ENCODE measurements at regions not wholly inside any gene's neighbourhood (a gene's known extent, or its start where the extent isn't known, plus 50 kb on each side); places are given as distances from the start of the nearest gene placed in this dataset.

DNA sequence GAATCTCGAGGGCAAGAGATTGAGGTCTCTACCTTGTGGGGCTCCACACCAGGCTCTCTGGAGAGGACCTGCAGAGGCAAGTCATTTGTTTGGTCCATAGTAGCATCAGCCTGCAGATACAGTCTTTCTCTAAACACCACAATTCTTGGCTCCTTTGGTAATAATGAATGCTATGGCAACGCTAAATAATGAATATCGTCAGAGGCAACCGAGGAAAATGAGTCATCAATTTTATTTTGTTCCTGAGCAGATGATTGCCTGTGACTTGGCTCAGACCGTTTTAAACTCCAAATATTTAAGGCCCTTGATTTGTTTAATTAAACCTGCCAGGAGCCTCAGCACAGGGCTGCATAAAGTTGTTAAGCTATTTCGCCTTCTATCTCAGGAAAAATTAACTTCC lies 924.1 kb upstream of the TMEM132C start:
- TF ChIP-seq, protein P1, sequence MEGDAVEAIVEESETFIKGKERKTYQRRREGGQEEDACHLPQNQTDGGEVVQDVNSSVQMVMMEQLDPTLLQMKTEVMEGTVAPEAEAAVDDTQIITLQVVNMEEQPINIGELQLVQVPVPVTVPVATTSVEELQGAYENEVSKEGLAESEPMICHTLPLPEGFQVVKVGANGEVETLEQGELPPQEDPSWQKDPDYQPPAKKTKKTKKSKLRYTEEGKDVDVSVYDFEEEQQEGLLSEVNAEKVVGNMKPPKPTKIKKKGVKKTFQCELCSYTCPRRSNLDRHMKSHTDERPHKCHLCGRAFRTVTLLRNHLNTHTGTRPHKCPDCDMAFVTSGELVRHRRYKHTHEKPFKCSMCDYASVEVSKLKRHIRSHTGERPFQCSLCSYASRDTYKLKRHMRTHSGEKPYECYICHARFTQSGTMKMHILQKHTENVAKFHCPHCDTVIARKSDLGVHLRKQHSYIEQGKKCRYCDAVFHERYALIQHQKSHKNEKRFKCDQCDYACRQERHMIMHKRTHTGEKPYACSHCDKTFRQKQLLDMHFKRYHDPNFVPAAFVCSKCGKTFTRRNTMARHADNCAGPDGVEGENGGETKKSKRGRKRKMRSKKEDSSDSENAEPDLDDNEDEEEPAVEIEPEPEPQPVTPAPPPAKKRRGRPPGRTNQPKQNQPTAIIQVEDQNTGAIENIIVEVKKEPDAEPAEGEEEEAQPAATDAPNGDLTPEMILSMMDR (IDR thresholded peaks at IDR 0.05; ENCODE audit: control insufficient read depth, insufficient read depth, low read depth, low read length, missing control alignments), result no peak
- peak; percentile 21 for DNase-seq (ENCODE audit: low read depth)
- H3K4me3 ChIP-seq (ENCODE audit: control insufficient read depth, low read depth, low read length), result no peak overlapping the region

- DNase-seq (ENCODE audit: low read depth), result no peak
- H3K4me3 ChIP-seq (ENCODE audit: control insufficient read depth, low read depth, low read length), result no peak overlapping the region
- TF ChIP-seq, protein P1 (IDR thresholded peaks at IDR 0.05; ENCODE audit: control insufficient read depth, insufficient read depth, low read depth, low read length, missing control alignments), result no peak
Observed at GRCh38 chr12:127343940-127344339, 923.0 kb upstream of the TMEM132C start.

DNA sequence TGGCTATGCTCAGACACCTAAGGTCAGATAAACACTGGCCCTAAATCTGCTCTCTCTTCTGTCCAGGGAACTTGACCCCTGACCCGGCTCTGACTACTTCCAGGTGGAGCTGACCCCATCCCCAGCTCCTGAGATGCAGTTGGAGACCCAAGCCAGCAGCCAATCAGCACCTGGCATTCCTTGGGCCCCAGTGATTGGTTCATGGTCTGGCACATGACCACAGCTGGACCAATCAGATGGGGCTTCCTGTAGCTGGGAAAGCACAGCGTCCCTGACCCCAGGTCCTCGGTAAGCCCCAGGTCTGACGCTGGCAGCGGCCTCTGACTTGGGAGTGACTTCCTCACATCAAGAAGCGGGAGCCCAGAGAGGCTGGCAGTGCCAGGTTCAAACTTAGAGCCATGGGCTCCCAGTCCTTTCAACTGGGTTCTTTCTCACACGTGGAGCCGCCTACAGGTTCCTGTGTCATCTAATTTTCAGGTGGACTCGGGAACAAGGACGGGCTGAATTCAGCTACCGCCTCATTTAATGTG lies 915.4 kb upstream of the TMEM132C start:
- TF ChIP-seq, protein P1 (IDR thresholded peaks at IDR 0.05; ENCODE audit: control insufficient read depth, insufficient read depth, low read depth, low read length, missing control alignments), result no peak
- H3K4me3 ChIP-seq (ENCODE audit: control insufficient read depth, low read depth, low read length), result no peak overlapping the region
- no peak for DNase-seq (ENCODE audit: low read depth)

GRCh38 chr12:127355061-127355841 lies 911.7 kb upstream of the TMEM132C start:
- no peak for DNase-seq (ENCODE audit: low read depth)
- TF ChIP-seq, protein P1 (IDR thresholded peaks at IDR 0.05; ENCODE audit: control insufficient read depth, insufficient read depth, low read depth, low read length, missing control alignments), result peak; percentile 80
- H3K4me3 ChIP-seq (ENCODE audit: control insufficient read depth, low read depth, low read length), result no peak overlapping the region

DNA sequence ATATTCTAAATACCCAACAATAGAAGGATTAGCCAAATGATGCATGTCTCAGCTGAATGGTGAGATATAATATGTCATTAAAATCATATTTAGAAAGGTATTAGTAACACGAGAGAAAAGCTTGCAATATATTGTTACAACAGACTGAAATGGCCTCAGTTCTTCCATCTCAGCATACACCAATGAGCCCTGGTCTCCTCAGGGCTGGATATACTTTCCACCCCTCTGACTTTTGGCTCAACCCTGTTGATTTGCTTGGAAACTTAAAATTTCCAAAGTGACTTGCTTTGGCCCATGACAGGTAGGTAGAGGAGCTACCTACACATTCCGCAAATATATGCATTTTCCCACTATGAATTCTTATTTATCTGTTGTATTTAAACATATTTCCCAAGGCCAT lies 908.1 kb upstream of the TMEM132C start:
- no peak overlapping the region for H3K4me3 ChIP-seq (ENCODE audit: control insufficient read depth, low read depth, low read length)
- TF ChIP-seq, protein P1 (IDR thresholded peaks at IDR 0.05; ENCODE audit: control insufficient read depth, insufficient read depth, low read depth, low read length, missing control alignments), result no peak
- DNase-seq (ENCODE audit: low read depth), result no peak

DNA sequence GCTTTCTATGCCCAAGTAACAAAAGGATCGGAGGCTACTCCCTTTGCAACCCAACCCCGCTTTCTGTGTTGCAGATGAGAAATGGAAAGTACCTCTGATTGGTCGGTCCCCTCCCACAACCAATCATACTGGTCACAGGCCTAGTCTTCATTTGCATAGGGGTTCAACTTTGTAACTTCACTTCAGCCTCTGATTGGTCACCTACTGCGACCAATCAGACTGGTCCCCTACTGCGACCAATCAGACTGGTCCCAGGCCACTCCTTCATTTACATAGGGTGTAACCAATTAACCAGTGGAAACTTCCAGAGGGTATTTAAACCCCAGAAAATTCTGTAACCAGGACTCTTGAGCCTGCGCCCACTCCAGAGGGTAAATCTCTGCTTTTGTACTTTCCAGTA lies 906.4 kb upstream of the TMEM132C start:
- H3K4me3 ChIP-seq (ENCODE audit: control insufficient read depth, low read depth, low read length), result no peak overlapping the region
- TF ChIP-seq, protein P1 (IDR thresholded peaks at IDR 0.05; ENCODE audit: control insufficient read depth, insufficient read depth, low read depth, low read length, missing control alignments), result no peak
- DNase-seq (ENCODE audit: low read depth), result no peak
